ENCODE measurements at regions not wholly inside any gene's neighbourhood (a gene's known extent, or its start where the extent isn't known, plus 50 kb on each side); places are given as distances from the start of the nearest gene placed in this dataset.

GRCh38 chr18:38706373-38706772, 1140.8 kb upstream of the CELF4 start:
- H3K4me1 ChIP-seq (ENCODE audit: insufficient read depth, insufficient read length), result no peaks in the 10 kb centered on the region

GRCh38 chr18:38698088-38698487, 1132.5 kb upstream of the CELF4 start:
- no peak for DNase-seq (ENCODE audit: low read depth, low spot score)
- no peak overlapping the region for H3K4me3 ChIP-seq (ENCODE audit: insufficient read length, low read depth)
- H3K4me1 ChIP-seq (ENCODE audit: insufficient read depth, insufficient read length), result no peaks in the 10 kb centered on the region
- H3K9me3 ChIP-seq (ENCODE audit: insufficient read depth, low read length), result no peaks in the 10 kb centered on the region
- no peaks in the 10 kb centered on the region for H3K36me3 ChIP-seq (ENCODE audit: insufficient read depth, insufficient read length, low read length)
- TF ChIP-seq ZNF274 (IDR thresholded peaks at IDR 0.05; ENCODE audit: low read depth, low read length) (no peak), SUZ12 (IDR thresholded peaks at IDR 0.05; ENCODE audit: extremely low read depth, insufficient read depth, insufficient read length) (no peak), YY1 (IDR thresholded peaks at IDR 0.05; ENCODE audit: insufficient read depth, insufficient read length) (no peak)
- H3K9ac ChIP-seq (ENCODE audit: insufficient read length, low read depth), result no peak overlapping the region
- H3K27me3 ChIP-seq (ENCODE audit: insufficient read depth, insufficient read length), result no peaks in the 10 kb centered on the region

More at GRCh38 chr18:38706373-38706772, 1140.8 kb upstream of the CELF4 start:
- H3K4me3 ChIP-seq (ENCODE audit: insufficient read length, low read depth), result no peak overlapping the region
- H3K9ac ChIP-seq (ENCODE audit: insufficient read length, low read depth), result no peak overlapping the region
- TF ChIP-seq ZNF274 (IDR thresholded peaks at IDR 0.05; ENCODE audit: low read depth, low read length) (no peak), YY1 (IDR thresholded peaks at IDR 0.05; ENCODE audit: insufficient read depth, insufficient read length) (no peak), SUZ12 (IDR thresholded peaks at IDR 0.05; ENCODE audit: extremely low read depth, insufficient read depth, insufficient read length) (no peak)
- no peaks in the 10 kb centered on the region for H3K36me3 ChIP-seq (ENCODE audit: insufficient read depth, insufficient read length, low read length)
- H3K9me3 ChIP-seq (ENCODE audit: insufficient read depth, low read length), result peaks cover 10% of the 10 kb centered on the region
- DNase-seq (ENCODE audit: low read depth, low spot score), result no peak
- no peaks in the 10 kb centered on the region for H3K27me3 ChIP-seq (ENCODE audit: insufficient read depth, insufficient read length)

DNA sequence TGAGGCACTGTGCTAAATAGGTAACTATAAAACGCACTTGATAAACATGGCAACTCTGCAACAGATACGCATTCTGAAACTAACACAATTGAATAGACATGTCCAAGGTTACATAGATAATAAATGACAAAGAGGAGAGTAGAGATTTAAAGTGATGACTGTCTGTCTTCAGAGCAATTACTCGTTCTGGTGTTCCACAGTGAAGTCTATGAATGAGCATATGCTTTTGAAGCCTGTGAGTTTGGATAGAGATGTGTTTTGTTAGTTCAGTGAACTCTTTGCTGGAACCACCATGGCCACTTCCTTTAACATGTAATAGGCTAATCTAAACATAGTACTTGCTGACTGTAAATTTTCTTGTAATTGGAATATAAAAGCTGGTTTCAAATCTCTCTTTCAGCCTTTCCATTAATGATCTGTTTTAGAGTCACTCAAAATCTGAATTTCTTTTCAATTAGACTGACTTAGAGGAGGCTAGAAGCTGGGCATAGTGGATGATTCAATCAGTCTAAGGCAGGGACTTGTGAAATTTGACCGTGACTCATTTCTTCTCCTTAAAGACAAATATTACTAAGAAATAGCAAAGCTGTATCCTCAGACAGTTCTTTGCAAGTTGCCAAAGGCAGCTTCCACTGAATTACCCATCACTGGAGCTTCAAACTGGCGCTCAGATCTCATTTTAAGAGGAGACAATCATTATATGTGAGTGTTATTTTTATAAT, 1130.1 kb upstream of the CELF4 start:
- DNase-seq (ENCODE audit: low read depth, low spot score), result no peak
- Histone ChIP-seq H3K27me3 (ENCODE audit: insufficient read depth, insufficient read length) (no peaks in the 10 kb centered on the region), H3K4me1 (ENCODE audit: insufficient read depth, insufficient read length) (no peaks in the 10 kb centered on the region), H3K9me3 (ENCODE audit: insufficient read depth, low read length) (no peaks in the 10 kb centered on the region), H3K9ac (ENCODE audit: insufficient read length, low read depth) (no peak overlapping the region), H3K36me3 (ENCODE audit: insufficient read depth, insufficient read length, low read length) (no peaks in the 10 kb centered on the region), H3K4me3 (ENCODE audit: insufficient read length, low read depth) (no peak overlapping the region)
- TF ChIP-seq SUZ12 (IDR thresholded peaks at IDR 0.05; ENCODE audit: extremely low read depth, insufficient read depth, insufficient read length) (no peak), YY1 (IDR thresholded peaks at IDR 0.05; ENCODE audit: insufficient read depth, insufficient read length) (no peak), ZNF274 (IDR thresholded peaks at IDR 0.05; ENCODE audit: low read depth, low read length) (no peak)

DNA sequence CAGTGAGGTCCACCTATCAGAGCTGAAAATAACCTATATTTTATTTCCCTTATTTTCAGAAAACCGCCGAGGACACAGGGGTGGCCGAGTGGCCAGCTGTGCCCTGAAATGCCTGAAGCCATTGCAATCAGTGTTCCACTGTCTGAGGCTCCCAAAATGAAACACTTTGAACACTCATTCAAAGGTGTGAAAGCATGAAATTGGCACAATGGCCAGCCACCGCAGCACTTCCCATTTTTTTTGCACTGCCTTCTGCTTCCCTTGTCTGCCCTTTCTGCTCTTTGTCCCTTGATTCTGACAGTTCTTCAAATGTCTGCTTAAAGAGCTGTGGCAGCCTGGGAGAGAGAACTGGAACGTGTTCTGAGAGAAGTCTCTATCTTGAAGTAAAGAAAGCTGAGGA, 1127.5 kb upstream of the CELF4 start:
- Histone ChIP-seq H3K9me3 (ENCODE audit: insufficient read depth, low read length) (no peaks in the 10 kb centered on the region), H3K27me3 (ENCODE audit: insufficient read depth, insufficient read length) (no peaks in the 10 kb centered on the region), H3K4me1 (ENCODE audit: insufficient read depth, insufficient read length) (no peaks in the 10 kb centered on the region), H3K36me3 (ENCODE audit: insufficient read depth, insufficient read length, low read length) (no peaks in the 10 kb centered on the region), H3K4me3 (ENCODE audit: insufficient read length, low read depth) (no peak overlapping the region), H3K9ac (ENCODE audit: insufficient read length, low read depth) (no peak overlapping the region)
- no peak for DNase-seq (ENCODE audit: low read depth, low spot score)
- TF ChIP-seq SUZ12 (IDR thresholded peaks at IDR 0.05; ENCODE audit: extremely low read depth, insufficient read depth, insufficient read length) (no peak), YY1 (IDR thresholded peaks at IDR 0.05; ENCODE audit: insufficient read depth, insufficient read length) (no peak), ZNF274 (IDR thresholded peaks at IDR 0.05; ENCODE audit: low read depth, low read length) (no peak)

DNA sequence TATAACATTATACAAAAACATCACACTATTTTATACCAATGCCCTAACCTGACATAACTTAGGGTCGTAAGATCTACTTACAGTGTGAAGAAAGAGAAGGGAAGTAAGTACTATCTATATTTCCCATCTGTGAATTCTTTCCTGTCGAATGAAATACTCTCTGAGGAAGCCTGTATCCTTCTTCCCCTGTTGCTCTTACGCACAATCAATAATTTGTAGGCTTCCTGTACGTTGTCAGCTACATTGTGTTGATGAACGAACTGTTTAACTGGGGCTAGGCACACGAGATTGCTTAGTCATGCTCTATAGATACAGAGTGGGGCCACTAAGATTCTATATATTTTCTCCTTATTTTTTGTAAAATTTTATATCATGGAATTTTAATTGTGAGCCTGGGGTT, 1125.0 kb upstream of the CELF4 start:
- no peak overlapping the region for H3K9ac ChIP-seq (ENCODE audit: insufficient read length, low read depth)
- H3K36me3 ChIP-seq (ENCODE audit: insufficient read depth, insufficient read length, low read length), result no peaks in the 10 kb centered on the region
- no peak for TF ChIP-seq ZNF274 (IDR thresholded peaks at IDR 0.05; ENCODE audit: low read depth, low read length)
- no peak for TF ChIP-seq YY1 (IDR thresholded peaks at IDR 0.05; ENCODE audit: insufficient read depth, insufficient read length)
- no peak for TF ChIP-seq SUZ12 (IDR thresholded peaks at IDR 0.05; ENCODE audit: extremely low read depth, insufficient read depth, insufficient read length)
- H3K4me1 ChIP-seq (ENCODE audit: insufficient read depth, insufficient read length), result no peaks in the 10 kb centered on the region
- no peaks in the 10 kb centered on the region for H3K27me3 ChIP-seq (ENCODE audit: insufficient read depth, insufficient read length)
- H3K9me3 ChIP-seq (ENCODE audit: insufficient read depth, low read length), result no peaks in the 10 kb centered on the region
- no peak for DNase-seq (ENCODE audit: low read depth, low spot score)
- H3K4me3 ChIP-seq (ENCODE audit: insufficient read length, low read depth), result no peak overlapping the region

GRCh38 chr18:38688416-38688815, 1122.8 kb upstream of the CELF4 start:
- DNase-seq (ENCODE audit: low read depth, low spot score), result no peak
- no peaks in the 10 kb centered on the region for H3K27me3 ChIP-seq (ENCODE audit: insufficient read depth, insufficient read length)
- TF ChIP-seq SUZ12 (IDR thresholded peaks at IDR 0.05; ENCODE audit: extremely low read depth, insufficient read depth, insufficient read length) (no peak), ZNF274 (IDR thresholded peaks at IDR 0.05; ENCODE audit: low read depth, low read length) (no peak), YY1 (IDR thresholded peaks at IDR 0.05; ENCODE audit: insufficient read depth, insufficient read length) (no peak)
- H3K4me3 ChIP-seq (ENCODE audit: insufficient read length, low read depth), result no peak overlapping the region
- no peaks in the 10 kb centered on the region for H3K9me3 ChIP-seq (ENCODE audit: insufficient read depth, low read length)
- H3K4me1 ChIP-seq (ENCODE audit: insufficient read depth, insufficient read length), result no peaks in the 10 kb centered on the region
- no peaks in the 10 kb centered on the region for H3K36me3 ChIP-seq (ENCODE audit: insufficient read depth, insufficient read length, low read length)
- H3K9ac ChIP-seq (ENCODE audit: insufficient read length, low read depth), result no peak overlapping the region

DNA sequence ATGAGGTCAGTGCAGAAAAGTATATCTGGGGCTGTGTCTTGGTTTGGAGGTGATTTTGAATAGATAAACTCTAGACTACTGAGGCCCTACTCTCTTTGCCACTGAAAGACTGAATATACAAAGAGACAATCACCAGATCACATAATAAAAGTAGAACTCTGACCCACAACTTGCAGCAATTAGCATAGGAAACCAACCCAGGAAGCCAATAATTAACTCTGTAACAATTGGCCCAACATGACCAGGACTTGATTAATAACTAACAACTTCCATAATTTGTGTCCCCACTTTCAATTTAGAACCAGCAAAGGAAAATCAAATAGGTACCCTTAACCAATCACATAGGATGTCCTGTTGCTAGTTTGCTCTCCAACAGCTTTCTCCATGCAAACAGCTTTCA, 1104.9 kb upstream of the CELF4 start:
- Histone ChIP-seq H3K4me3 (ENCODE audit: insufficient read length, low read depth) (no peak overlapping the region), H3K9ac (ENCODE audit: insufficient read length, low read depth) (no peak overlapping the region), H3K36me3 (ENCODE audit: insufficient read depth, insufficient read length, low read length) (no peaks in the 10 kb centered on the region), H3K9me3 (ENCODE audit: insufficient read depth, low read length) (no peaks in the 10 kb centered on the region), H3K27me3 (ENCODE audit: insufficient read depth, insufficient read length) (no peaks in the 10 kb centered on the region), H3K4me1 (ENCODE audit: insufficient read depth, insufficient read length) (no peaks in the 10 kb centered on the region)
- no peak for DNase-seq (ENCODE audit: low read depth, low spot score)
- TF ChIP-seq ZNF274 (IDR thresholded peaks at IDR 0.05; ENCODE audit: low read depth, low read length) (no peak), YY1 (IDR thresholded peaks at IDR 0.05; ENCODE audit: insufficient read depth, insufficient read length) (no peak)

Measured in NT2/D1 (cell line).